ENCODE measurements at regions not wholly inside any gene's neighbourhood (a gene's known extent, or its start where the extent isn't known, plus 50 kb on each side); places are given as distances from the start of the nearest gene placed in this dataset.

DNA sequence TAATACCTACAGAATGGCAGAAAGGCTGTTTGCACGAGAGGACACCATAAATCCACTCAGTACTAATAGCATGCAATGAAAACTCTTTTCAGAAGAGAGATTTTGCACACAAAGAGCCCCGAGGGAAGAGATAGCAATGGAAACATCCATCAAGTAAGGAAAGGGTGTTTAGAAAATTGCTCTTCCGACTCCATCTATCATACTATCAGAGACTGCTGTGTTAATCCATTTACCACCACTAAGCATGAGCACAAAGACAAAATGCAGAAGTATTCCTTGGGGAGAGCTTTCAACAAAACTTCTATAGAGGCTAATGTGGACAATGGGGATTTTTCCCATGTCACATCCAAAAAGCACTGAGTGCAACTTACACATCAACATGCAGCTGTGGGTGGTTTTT, 72.1 kb upstream of the PLAAT1 start:
- TF ChIP-seq, protein P1, sequence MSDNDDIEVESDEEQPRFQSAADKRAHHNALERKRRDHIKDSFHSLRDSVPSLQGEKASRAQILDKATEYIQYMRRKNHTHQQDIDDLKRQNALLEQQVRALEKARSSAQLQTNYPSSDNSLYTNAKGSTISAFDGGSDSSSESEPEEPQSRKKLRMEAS (IDR thresholded peaks at IDR 0.05; ENCODE audit: insufficient read depth, insufficient read length) = no peak
- TF ChIP-seq EZH2 (IDR thresholded peaks at IDR 0.05; ENCODE audit: borderline replicate concordance, low read depth, low read length, severe bottlenecking) (no peak), GATA2 (IDR thresholded peaks at IDR 0.05; ENCODE audit: insufficient read depth, insufficient read length, low read depth, low read length) (no peak)
- TF ChIP-seq, protein P2, sequence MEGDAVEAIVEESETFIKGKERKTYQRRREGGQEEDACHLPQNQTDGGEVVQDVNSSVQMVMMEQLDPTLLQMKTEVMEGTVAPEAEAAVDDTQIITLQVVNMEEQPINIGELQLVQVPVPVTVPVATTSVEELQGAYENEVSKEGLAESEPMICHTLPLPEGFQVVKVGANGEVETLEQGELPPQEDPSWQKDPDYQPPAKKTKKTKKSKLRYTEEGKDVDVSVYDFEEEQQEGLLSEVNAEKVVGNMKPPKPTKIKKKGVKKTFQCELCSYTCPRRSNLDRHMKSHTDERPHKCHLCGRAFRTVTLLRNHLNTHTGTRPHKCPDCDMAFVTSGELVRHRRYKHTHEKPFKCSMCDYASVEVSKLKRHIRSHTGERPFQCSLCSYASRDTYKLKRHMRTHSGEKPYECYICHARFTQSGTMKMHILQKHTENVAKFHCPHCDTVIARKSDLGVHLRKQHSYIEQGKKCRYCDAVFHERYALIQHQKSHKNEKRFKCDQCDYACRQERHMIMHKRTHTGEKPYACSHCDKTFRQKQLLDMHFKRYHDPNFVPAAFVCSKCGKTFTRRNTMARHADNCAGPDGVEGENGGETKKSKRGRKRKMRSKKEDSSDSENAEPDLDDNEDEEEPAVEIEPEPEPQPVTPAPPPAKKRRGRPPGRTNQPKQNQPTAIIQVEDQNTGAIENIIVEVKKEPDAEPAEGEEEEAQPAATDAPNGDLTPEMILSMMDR (IDR thresholded peaks at IDR 0.05; ENCODE audit: extremely low read depth in 1 of 2, insufficient read depth in 1 of 2, low read depth in 1 of 2, low read length in 2 of 2) = no peak
- Histone ChIP-seq H3K79me2 (ENCODE audit: control insufficient read depth, insufficient read depth, low read length) (no peaks in the 10 kb centered on the region), H3K4me2 (ENCODE audit: insufficient read depth, low read length) (no peak overlapping the region), H3K36me3 (ENCODE audit: control insufficient read depth in 2 of 2, extremely low read depth in 1 of 2, insufficient read depth in 2 of 2, low read length in 2 of 2) (no peaks in the 10 kb centered on the region), H2AFZ (ENCODE audit: low read depth, low read length) (no peak overlapping the region), H3K9ac (replicated peaks; ENCODE audit: extremely low read depth, insufficient read depth, low read length) (no peak overlapping the region), H3K27me3 (ENCODE audit: control insufficient read depth in 2 of 2, insufficient read depth in 2 of 2, low read length in 2 of 2) (peaks cover 0 to 2% of the 10 kb centered on the region in 2 experiments), H4K20me1 (replicated peaks; ENCODE audit: control insufficient read depth, extremely low read depth, insufficient read depth, low read length) (no peaks in the 10 kb centered on the region), H3K9me3 (replicated peaks; ENCODE audit: control insufficient read depth, insufficient read depth, low read length) (no peaks in the 10 kb centered on the region), H3K4me1 (ENCODE audit: control insufficient read depth, extremely low read depth, insufficient read depth, low read length) (no peaks in the 10 kb centered on the region), H3K4me3 (replicated peaks in 1 of 3; ENCODE audit: insufficient read depth in 1 of 3, low read depth in 1 of 3, low read length in 3 of 3) (no peak overlapping the region), H3K9me1 (replicated peaks; ENCODE audit: control insufficient read depth, extremely low read depth, insufficient read depth, low read length) (no peaks in the 10 kb centered on the region), H3K27ac (ENCODE audit: insufficient read depth, low read depth, low read length) (no peak overlapping the region)
- FAIRE-seq (no peak), DNase-seq (ENCODE audit: low read depth, low spot score) (no peak)
- dilution Hi-C loops (cut with MboI; ENCODE audit: extremely low pct_ligation_motif_present, low sequenced_read_pairs) (no loop called here), intact Hi-C loops (cut with micrococcal nuclease) (no loop called here)
- ChIA-PET POLR2A (no interaction called here), CTCF (interaction anchor here (1.2 to 1.5 kb wide), 2 partner anchors 14 to 356 kb away, joined by 3 to 5 read pairs; no protein-coding TSS in a partner anchor)
- no TSS peak for BruUV-seq (replicated peaks)

DNA sequence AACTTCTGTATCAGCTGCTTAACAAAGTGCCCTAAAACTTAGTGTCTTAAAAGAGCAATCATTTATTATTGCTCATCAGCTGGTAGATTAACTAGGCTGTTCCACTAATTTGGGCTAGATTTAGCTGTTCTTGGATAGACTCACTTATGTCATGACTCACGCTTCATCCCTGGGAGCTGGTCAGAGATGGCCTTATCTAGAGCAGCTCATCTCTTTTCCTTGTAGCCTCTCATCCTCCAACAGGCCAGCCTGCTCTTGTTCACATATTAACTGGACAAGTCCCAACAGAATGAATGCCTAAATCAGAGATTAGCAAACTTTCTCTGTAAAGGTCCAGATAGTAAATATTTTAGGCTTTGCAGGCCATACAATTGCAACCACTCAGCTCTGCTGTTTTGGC, 66.9 kb upstream of the PLAAT1 start:
- ChIA-PET CTCF (no interaction called here), POLR2A (no interaction called here)
- no peaks in the 10 kb centered on the region for H3K9me3 ChIP-seq (replicated peaks; ENCODE audit: control insufficient read depth, insufficient read depth, low read length)
- no peak overlapping the region for H2AFZ ChIP-seq (ENCODE audit: low read depth, low read length)
- no peak for TF ChIP-seq POLR2AphosphoS5 (IDR thresholded peaks at IDR 0.05; ENCODE audit: insufficient read depth, low read depth, low read length)
- TF ChIP-seq POLR2A (IDR thresholded peaks at IDR 0.05; ENCODE audit: low read depth, low read length) = no peak
- no peak for TF ChIP-seq FOS (IDR thresholded peaks at IDR 0.05; ENCODE audit: borderline replicate concordance, insufficient read depth, low read length)
- TF ChIP-seq EZH2 (IDR thresholded peaks at IDR 0.05; ENCODE audit: borderline replicate concordance, low read depth, low read length, severe bottlenecking) = no peak
- TF ChIP-seq, protein P2 (IDR thresholded peaks at IDR 0.05; ENCODE audit: extremely low read depth in 1 of 2, insufficient read depth in 1 of 2, low read depth in 1 of 2, low read length in 2 of 2) = no peak
- TF ChIP-seq, protein P1 (IDR thresholded peaks at IDR 0.05; ENCODE audit: insufficient read depth, insufficient read length) = no peak
- TF ChIP-seq MYC (IDR thresholded peaks at IDR 0.05; ENCODE audit: low read depth, low read length) = no peak
- no peak for TF ChIP-seq JUN (IDR thresholded peaks at IDR 0.05; ENCODE audit: borderline replicate concordance, insufficient read depth, insufficient read length, low read depth)
- TF ChIP-seq GATA2 (IDR thresholded peaks at IDR 0.05; ENCODE audit: insufficient read depth, insufficient read length, low read depth, low read length) = no peak
- H3K27me3 ChIP-seq (ENCODE audit: control insufficient read depth in 2 of 2, insufficient read depth in 2 of 2, low read length in 2 of 2) = peaks cover 0 to under 1% of the 10 kb centered on the region in 2 experiments
- no peak overlapping the region for H3K4me3 ChIP-seq (replicated peaks in 1 of 3; ENCODE audit: insufficient read depth in 1 of 3, low read depth in 1 of 3, low read length in 3 of 3)
- H3K27ac ChIP-seq (ENCODE audit: insufficient read depth, low read depth, low read length) = no peak overlapping the region
- intact Hi-C loops (cut with micrococcal nuclease) (no loop called here), dilution Hi-C loops (cut with MboI; ENCODE audit: extremely low pct_ligation_motif_present, low sequenced_read_pairs) (no loop called here)
- no peak for DNase-seq (ENCODE audit: low read depth, low spot score)
- no peak overlapping the region for H3K4me2 ChIP-seq (ENCODE audit: insufficient read depth, low read length)
- H3K79me2 ChIP-seq (ENCODE audit: control insufficient read depth, insufficient read depth, low read length) = no peaks in the 10 kb centered on the region
- BruUV-seq (replicated peaks) = no TSS peak
- H4K20me1 ChIP-seq (replicated peaks; ENCODE audit: control insufficient read depth, extremely low read depth, insufficient read depth, low read length) = no peaks in the 10 kb centered on the region
- H3K4me1 ChIP-seq (ENCODE audit: control insufficient read depth, extremely low read depth, insufficient read depth, low read length) = no peaks in the 10 kb centered on the region
- FAIRE-seq = no peak
- H3K9me1 ChIP-seq (replicated peaks; ENCODE audit: control insufficient read depth, extremely low read depth, insufficient read depth, low read length) = no peaks in the 10 kb centered on the region
- no peak overlapping the region for H3K9ac ChIP-seq (replicated peaks; ENCODE audit: extremely low read depth, insufficient read depth, low read length)
- no peaks in the 10 kb centered on the region for H3K36me3 ChIP-seq (ENCODE audit: control insufficient read depth in 2 of 2, extremely low read depth in 1 of 2, insufficient read depth in 2 of 2, low read length in 2 of 2)
